HG03060 (cell line): ENCODE measurements at regions not wholly inside any gene's neighbourhood (a gene's known extent, or its start where the extent isn't known, plus 50 kb on each side); places are given as distances from the start of the nearest gene placed in this dataset.

ENCODE experiments used
- ATAC-seq: cut with Tn5 transposase; IDR thresholded peaks from one replicate; pipeline ENCODE4 v1.9.1; 2021; ENCODE audit warnings: low read depth, moderate number of reproducible peaks; ENCODE audit not compliant: unreplicated experiment

DNA sequence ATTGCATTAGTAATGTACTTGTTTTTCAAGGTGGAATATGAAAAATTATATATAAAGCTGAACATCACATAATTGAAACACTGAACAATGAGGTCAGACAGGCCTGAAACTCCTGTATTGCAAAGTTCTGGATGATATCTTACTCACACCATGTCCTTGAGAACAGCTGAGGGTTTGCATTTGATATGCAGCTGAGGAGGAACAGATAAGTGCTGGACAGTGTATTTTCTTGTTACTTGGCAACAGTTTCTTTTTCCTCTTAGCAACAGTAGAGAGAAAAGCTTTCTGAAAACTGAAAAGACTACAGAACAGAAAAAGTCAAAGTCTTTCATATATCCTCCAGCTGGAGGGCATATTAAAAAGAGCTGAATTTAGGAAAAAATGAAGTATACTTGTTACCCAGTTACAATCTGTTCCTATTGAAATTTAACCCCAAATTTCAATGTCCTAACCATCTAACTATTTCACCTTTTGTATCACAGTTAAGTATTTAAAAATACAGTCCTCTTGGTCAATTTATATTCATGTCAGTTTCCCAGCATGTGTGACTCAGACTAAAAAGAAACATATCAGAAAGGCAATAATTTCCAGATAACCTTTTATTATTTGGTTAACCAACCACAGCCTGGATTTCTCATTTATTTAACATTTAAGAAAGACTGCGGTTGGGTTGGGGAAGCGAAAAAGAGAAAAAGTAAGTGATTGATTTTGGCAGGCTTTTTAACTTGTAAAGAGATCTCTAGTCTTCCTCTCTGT lies 733.0 kb upstream of the DPPA4 start:
- no peak for ATAC-seq

DNA sequence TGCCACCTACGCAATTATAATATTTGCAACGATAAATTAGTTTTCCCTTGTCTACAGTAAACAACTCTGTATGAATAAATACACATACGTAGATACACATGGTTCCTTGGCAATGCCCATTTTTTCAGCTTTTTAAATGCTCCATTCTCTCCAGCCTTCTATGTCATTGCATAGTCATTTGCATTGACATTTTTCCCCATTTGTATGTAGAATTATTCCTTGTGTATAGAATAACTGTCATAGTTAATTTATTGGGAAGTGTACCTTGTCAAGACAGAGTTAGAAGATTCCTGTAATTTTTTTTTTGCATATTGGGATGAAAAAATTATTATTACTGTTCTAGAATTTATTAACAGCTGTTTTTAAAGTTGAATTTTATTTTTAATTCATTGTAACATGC lies 736.7 kb upstream of the DPPA4 start:
- ATAC-seq = no peak

- ATAC-seq = no peak
These were observed 739.7 kb upstream of the DPPA4 start for GRCh38 chr3:110077093-110077492.

GRCh38 chr3:110093411-110093810 lies 756.1 kb upstream of the DPPA4 start:
- no peak for ATAC-seq

GRCh38 chr3:110093812-110094401 lies 756.6 kb upstream of the DPPA4 start:
- ATAC-seq = no peak

- ATAC-seq = no peak
These were observed 762.4 kb upstream of the DPPA4 start for GRCh38 chr3:110099711-110100110.

DNA sequence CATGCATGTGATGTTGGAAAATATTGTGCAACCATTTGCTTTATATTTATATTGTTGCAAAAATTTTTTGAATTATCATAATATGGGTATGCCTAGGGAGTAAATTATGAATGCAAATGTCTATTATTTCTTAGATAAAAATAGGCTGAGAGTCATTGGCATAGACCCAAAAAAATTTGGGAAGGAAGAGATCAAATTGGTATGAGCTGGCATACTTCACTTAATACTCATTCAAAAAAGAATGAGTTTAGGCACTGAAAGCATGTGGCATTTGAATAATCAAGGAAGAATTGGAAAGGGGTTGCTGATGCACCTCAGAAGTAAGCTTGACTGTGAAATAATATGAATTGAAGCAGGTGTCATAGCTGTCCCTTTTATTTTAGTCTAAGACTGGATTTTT lies 764.0 kb upstream of the DPPA4 start:
- no peak for ATAC-seq

- ATAC-seq = no peak
These were observed 769.5 kb upstream of the DPPA4 start for GRCh38 chr3:110106805-110107204.

DNA sequence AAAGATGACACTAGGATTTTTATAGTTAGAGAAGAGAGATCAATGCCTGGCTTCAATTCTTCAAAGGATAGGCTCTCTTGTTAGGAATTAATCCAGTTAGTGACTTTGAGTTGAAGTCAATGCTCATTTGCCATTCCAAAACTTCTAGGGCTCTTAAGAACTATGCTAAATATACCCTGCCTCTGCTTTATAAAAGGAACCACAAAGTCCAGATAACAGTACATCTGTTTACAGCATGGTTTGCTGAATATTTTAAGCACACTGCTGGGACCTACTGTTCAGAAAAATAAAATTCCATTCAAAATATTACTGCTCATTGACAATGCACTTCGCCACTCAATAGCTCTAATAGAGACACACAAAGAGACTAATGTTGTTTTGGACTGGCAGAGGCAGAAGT lies 786.6 kb upstream of the DPPA4 start:
- no peak for ATAC-seq

DNA sequence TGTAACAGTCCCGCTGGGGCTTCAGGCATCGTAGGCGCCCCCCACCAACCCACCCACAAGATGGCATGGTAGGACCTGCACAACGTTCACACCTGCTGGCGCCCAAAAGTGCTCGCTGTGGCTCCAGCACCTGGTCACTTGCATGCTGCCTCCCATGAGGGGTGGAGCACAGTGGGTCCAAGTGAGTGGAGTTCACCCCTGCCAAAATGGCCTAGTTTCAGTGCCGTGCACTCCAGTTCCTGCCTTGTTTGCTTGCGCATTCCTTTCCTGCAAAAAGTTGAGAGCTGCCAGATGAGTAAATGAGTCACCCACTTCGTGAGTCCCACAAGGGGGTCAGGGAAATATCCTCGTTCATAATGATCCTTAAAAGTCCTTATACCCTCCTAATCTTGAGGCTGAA lies 788.7 kb upstream of the DPPA4 start:
- no peak for ATAC-seq

GRCh38 chr3:110133971-110134370 lies 796.6 kb upstream of the DPPA4 start:
- no peak for ATAC-seq

- no peak for ATAC-seq
These were observed 801.7 kb upstream of the DPPA4 start for GRCh38 chr3:110139048-110139447.

DNA sequence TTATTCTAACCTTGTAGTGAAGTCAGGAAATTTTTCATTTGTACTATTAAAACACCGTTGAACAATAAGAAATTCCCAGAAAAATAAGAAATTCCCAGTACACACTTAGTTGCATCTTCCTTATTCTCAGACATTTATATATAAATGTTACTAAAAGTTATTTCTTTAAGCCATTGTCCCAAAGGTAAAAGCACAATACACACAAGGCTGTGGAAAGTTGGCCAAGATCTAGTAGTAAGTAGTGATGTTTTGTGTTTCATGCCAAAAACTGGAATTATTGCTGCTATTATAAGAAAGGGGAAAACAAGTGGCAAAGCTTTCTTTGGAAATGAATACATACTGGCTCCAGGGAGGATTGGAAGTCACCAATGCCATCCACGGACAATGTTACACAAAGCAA lies 802.5 kb upstream of the DPPA4 start:
- no peak for ATAC-seq

GRCh38 chr3:110149763-110150162 lies 812.4 kb upstream of the DPPA4 start:
- ATAC-seq = no peak

DNA sequence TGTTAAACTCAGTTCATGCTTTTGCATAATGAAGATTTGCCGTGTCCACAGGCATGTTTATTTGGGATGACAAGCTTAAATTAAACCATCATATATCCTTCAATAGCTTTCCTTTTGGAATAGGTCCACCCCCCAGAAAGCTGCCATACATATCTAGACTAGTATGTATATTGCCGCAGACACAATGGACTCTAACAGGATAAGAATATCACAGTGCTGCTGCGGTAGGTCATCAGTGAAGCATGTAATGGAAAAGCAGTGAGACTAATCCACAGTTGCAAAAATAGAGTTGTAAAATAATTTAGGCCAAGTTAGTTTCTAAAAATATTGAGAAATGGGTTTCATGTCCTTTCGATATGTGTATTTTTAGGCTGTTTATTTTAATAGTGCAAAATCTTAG lies 819.9 kb upstream of the DPPA4 start:
- no peak for ATAC-seq

- ATAC-seq = no peak
These were observed 827.5 kb upstream of the DPPA4 start for GRCh38 chr3:110164632-110165369.

GRCh38 chr3:110165370-110165743 lies 828.0 kb upstream of the DPPA4 start:
- ATAC-seq = no peak

DNA sequence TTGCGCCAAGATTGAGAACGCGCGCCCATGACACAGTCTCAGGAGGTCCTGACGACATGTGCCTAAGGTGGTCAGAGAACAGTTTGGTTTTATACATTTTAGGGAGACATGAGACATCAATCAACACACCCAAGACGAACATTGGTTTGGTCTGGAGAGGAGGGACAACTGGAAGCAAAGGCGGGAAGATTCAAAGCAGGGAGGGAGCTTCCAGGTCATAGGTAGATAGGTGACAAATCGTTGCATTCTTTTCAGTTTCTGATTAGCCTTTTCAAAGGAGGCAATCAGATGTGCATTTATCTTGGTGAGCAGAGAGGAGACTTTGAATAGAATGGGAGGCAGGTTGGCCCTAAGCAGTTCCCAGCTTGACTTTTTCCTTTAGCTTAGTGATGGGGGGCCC lies 828.4 kb upstream of the DPPA4 start:
- no peak for ATAC-seq

- no peak for ATAC-seq
These were observed 829.4 kb upstream of the DPPA4 start for GRCh38 chr3:110166791-110167190.

GRCh38 chr3:110174908-110175307 lies 837.6 kb upstream of the DPPA4 start:
- no peak for ATAC-seq

GRCh38 chr3:110178965-110179364 lies 841.6 kb upstream of the DPPA4 start:
- ATAC-seq = no peak

GRCh38 chr3:110180733-110181132 lies 843.4 kb upstream of the DPPA4 start:
- no peak for ATAC-seq
